Adrenal gland (tissue), 9 donors: ENCODE measurements at regions not wholly inside any gene's neighbourhood (a gene's known extent, or its start where the extent isn't known, plus 50 kb on each side); places are given as distances from the start of the nearest gene placed in this dataset.
"Not testable (repeated sequence)": the region's sequence is repeated elsewhere in the genome, so short reads cannot be mapped to it uniquely, and the experiment has no call there.

Source experiments
- DNase-seq, 7 donors: peaks; one replicate each; pipeline ENCODE4 v3.0.0-alpha.2; 2019 to 2020
- H3K27ac ChIP-seq, 5 donors: fragments of 200-600 bp; sonication (generic) in 4 of 5; 1 replicate in 3 of 5; 2 replicates in 2 of 5; pipeline versions ENCODE4 v1.5.1 to v1.8.0; 2016 to 2020; ENCODE audit warnings: mild to moderate bottlenecking in 1 of 5
- H3K27me3 ChIP-seq: fragments of 200-600 bp; 2 replicates; pipeline ENCODE4 v1.8.0; 2021
- H3K36me3 ChIP-seq, 2 donors: fragments of 200-600 bp; replicated peaks in 1 of 2; 1 replicate in 1 of 2; 2 replicates in 1 of 2; pipeline versions ENCODE4 v1.5.1 to v1.8.0; 2018 to 2022
- H3K4me1 ChIP-seq, 2 donors: fragments of 200-600 bp; replicated peaks in 1 of 2; 1 replicate in 1 of 2; 2 replicates in 1 of 2; pipeline versions ENCODE4 v1.5.1 to v1.8.0; 2018 to 2021
- H3K4me3 ChIP-seq, 4 donors: fragments of 200-600 bp; sonication (generic) in 3 of 4; one replicate each; pipeline ENCODE4 v1.5.1; 2016 to 2018
- H3K9me3 ChIP-seq, 3 donors: fragments of 200-600 bp; sonication (generic) in 1 of 3; replicated peaks in 1 of 3; 1 replicate in 2 of 3; 2 replicates in 1 of 3; pipeline versions ENCODE4 v1.5.1 to v1.8.0; 2016 to 2021
- POLR2A ChIP-seq, 2 donors: fragments of 450-650 bp; IDR thresholded peaks; one replicate each; pipeline ENCODE4 v1.6.1; 2017; ENCODE audit warnings: antibody characterized with exemption in 2 of 2, mild to moderate bottlenecking in 2 of 2, moderate library complexity in 1 of 2
- WGBS, 4 donors: extraction: QIAGEN DNeasy Blood & Tissue Kit in 2 of 4; methylation state at CpG; one replicate each; pipeline versions ENCODE4 v1.1.5 to v1.1.7; 2013 to 2017; 5-methylcytosine and 5-hydroxymethylcytosine counted together
- intact Hi-C, 2 donors: fragments of 100-400 bp; cut with DNase I; formaldehyde crosslinking; loops; one replicate each; pipeline versions ENCODE4 v1.14.1 to v1.15.0; 2022 to 2023
- TF ChIP-seq, protein P1 (sequence below), 6 experiments: fragments of 450-650 bp in 4 of 6; fragments of 200-600 bp in 2 of 6; sonication (generic) in 1 of 6; IDR thresholded peaks; 1 replicate in 5 of 6; 2 replicates in 1 of 6; pipeline versions ENCODE4 v1.5.1 to v1.8.0; 2016 to 2021; ENCODE audit warnings: antibody characterized with exemption in 6 of 6, mild to moderate bottlenecking in 2 of 6, moderate library complexity in 1 of 6
- donor health status: healthy with polysubstance abuse.
- donor health status: Bipolar disorder and iron deficiency.
- donor health status: DM: yes; HTN: yes; CAD: no.
- donor health status: DM: no; HTN: no; CAD: no.
- donor health status: DM: no; HTN: no; CAD: no.

GRCh38 chr15:93340406-93340805 lies 251.4 kb upstream of the RGMA start:
- DNase-seq = no peak
- 59 to 72% (median 66%) methylated on average over 2 of the region's 2 CpGs for WGBS, 4 donors
- H3K4me3 ChIP-seq = no peak overlapping the region
- intact Hi-C loops = no loop called here
- no peaks in the 10 kb centered on the region for H3K36me3 ChIP-seq
- H3K4me1 ChIP-seq = no peaks in the 10 kb centered on the region
- H3K27me3 ChIP-seq = no peaks in the 10 kb centered on the region
- TF ChIP-seq POLR2A (IDR thresholded peaks at IDR 0.05) = no peak
- TF ChIP-seq, protein P1, sequence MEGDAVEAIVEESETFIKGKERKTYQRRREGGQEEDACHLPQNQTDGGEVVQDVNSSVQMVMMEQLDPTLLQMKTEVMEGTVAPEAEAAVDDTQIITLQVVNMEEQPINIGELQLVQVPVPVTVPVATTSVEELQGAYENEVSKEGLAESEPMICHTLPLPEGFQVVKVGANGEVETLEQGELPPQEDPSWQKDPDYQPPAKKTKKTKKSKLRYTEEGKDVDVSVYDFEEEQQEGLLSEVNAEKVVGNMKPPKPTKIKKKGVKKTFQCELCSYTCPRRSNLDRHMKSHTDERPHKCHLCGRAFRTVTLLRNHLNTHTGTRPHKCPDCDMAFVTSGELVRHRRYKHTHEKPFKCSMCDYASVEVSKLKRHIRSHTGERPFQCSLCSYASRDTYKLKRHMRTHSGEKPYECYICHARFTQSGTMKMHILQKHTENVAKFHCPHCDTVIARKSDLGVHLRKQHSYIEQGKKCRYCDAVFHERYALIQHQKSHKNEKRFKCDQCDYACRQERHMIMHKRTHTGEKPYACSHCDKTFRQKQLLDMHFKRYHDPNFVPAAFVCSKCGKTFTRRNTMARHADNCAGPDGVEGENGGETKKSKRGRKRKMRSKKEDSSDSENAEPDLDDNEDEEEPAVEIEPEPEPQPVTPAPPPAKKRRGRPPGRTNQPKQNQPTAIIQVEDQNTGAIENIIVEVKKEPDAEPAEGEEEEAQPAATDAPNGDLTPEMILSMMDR (IDR thresholded peaks at IDR 0.05) = no peak
- no peaks in the 10 kb centered on the region for H3K9me3 ChIP-seq
- H3K27ac ChIP-seq = no peak overlapping the region

DNA sequence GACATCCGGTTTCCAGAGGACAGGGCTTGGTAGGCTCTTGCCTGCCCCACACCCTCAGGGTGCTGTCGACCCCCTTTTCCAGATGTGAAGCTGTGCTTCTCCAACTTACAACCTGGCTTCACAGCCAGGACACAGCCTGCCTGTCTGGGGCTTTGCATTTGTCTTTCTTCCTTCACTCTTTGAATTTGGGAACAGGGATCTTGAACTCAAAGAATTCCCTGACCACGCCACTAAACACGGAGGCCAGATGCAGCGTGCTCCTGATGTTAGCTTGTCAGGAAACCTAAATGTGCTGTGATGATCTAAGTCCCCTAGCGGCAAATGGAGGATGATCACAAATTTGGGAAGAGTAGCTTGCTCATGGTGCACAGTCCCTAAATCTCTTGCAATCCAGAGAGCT lies 244.8 kb upstream of the RGMA start:
- Histone ChIP-seq H3K4me3 (no peak overlapping the region), H3K9me3 (no peaks in the 10 kb centered on the region), H3K27me3 (peaks cover 7% of the 10 kb centered on the region), H3K27ac (no peak overlapping the region), H3K4me1 (no peaks in the 10 kb centered on the region), H3K36me3 (no peaks in the 10 kb centered on the region)
- intact Hi-C loops = no loop called here
- 13 to 22% (median 18%) methylated on average over 5 to 6 of the region's 6 CpGs for WGBS, 4 donors
- TF ChIP-seq, protein P1 (IDR thresholded peaks at IDR 0.05) = peak in 4 of 6 experiments; percentile 5 to 23 (median 14)
- TF ChIP-seq POLR2A (IDR thresholded peaks at IDR 0.05) = no peak
- no peak for DNase-seq

- H3K36me3 ChIP-seq, H3K4me3 ChIP-seq, intact Hi-C loops, H3K27ac ChIP-seq, H3K4me1 ChIP-seq, H3K9me3 ChIP-seq, H3K27me3 ChIP-seq, DNase-seq: not testable (repeated sequence)
- 12 to 21% (median 18%) methylated on average over 7 to 16 of the region's 16 CpGs for WGBS, 4 donors
Measured at GRCh38 chr15:93333126-93333525, 244.1 kb upstream of the RGMA start.

- no peak overlapping the region for H3K4me3 ChIP-seq
- H3K36me3 ChIP-seq = no peaks in the 10 kb centered on the region
- peaks cover 7% of the 10 kb centered on the region for H3K27me3 ChIP-seq
- H3K27ac ChIP-seq = no peak overlapping the region
- no peak for TF ChIP-seq POLR2A (IDR thresholded peaks at IDR 0.05)
- TF ChIP-seq, protein P1 (IDR thresholded peaks at IDR 0.05) = no peak
- WGBS, 4 donors = 12 to 21% (median 15%) methylated on average over 4 of the region's 4 CpGs
- no peaks in the 10 kb centered on the region for H3K4me1 ChIP-seq
- intact Hi-C loops = no loop called here
- H3K9me3 ChIP-seq = no peaks in the 10 kb centered on the region
- no peak for DNase-seq
Measured at GRCh38 chr15:93332168-93332553, 243.2 kb upstream of the RGMA start.

- H3K27ac ChIP-seq = no peak overlapping the region
- H3K4me3 ChIP-seq = no peak overlapping the region
- H3K27me3 ChIP-seq = peaks cover 7% of the 10 kb centered on the region
- intact Hi-C loops = no loop called here
- H3K36me3 ChIP-seq = no peaks in the 10 kb centered on the region
- no peaks in the 10 kb centered on the region for H3K9me3 ChIP-seq
- H3K4me1 ChIP-seq = no peaks in the 10 kb centered on the region
- TF ChIP-seq, protein P1 (IDR thresholded peaks at IDR 0.05) = no peak
- no peak for TF ChIP-seq POLR2A (IDR thresholded peaks at IDR 0.05)
- DNase-seq = no peak
- WGBS, 4 donors = 25 to 41% (median 31%) methylated on average over 9 of the region's 9 CpGs
Measured at GRCh38 chr15:93331545-93332167, 242.6 kb upstream of the RGMA start.
